Amniotic epithelial cell (primary cell): ENCODE measurements at regions not wholly inside any gene's neighbourhood (a gene's known extent, or its start where the extent isn't known, plus 50 kb on each side); places are given as distances from the start of the nearest gene placed in this dataset.
A peak's percentile ranks its signal among the peaks of the same experiment; 100 is the strongest.

Experiments
- DNase-seq: peaks from one replicate; pipeline ENCODE4 v3.0.0-alpha.2; 2010; ENCODE audit warnings: low read depth

- no peak for DNase-seq
Observed at GRCh38 chr10:2981361-2981801, 86.0 kb upstream of the PFKP start.

GRCh38 chr10:2980791-2981360 is 86.5 kb upstream of the PFKP start:
- peak; percentile 78 for DNase-seq

GRCh38 chr10:2980116-2980515 is 87.2 kb upstream of the PFKP start:
- DNase-seq: no peak

GRCh38 chr10:2979306-2979705 is 88.0 kb upstream of the PFKP start:
- peak; percentile 72 for DNase-seq

GRCh38 chr10:2978574-2979273 is 88.6 kb upstream of the PFKP start:
- no peak for DNase-seq

GRCh38 chr10:2978111-2978510 is 89.2 kb upstream of the PFKP start:
- peak; percentile 76 for DNase-seq

- DNase-seq: no peak
Observed at GRCh38 chr10:2974503-2975207, 92.7 kb upstream of the PFKP start.

- no peak for DNase-seq
Observed at GRCh38 chr10:2974083-2974482, 93.3 kb upstream of the PFKP start.

GRCh38 chr10:2972810-2973209 is 94.5 kb upstream of the PFKP start:
- DNase-seq: peak; percentile 7

- peak; percentile 76 for DNase-seq
Observed at GRCh38 chr10:2972216-2972615, 95.1 kb upstream of the PFKP start.

- DNase-seq: no peak
Observed at GRCh38 chr10:2970190-2970823, 97.0 kb upstream of the PFKP start.

- DNase-seq: peak; percentile 88
Observed at GRCh38 chr10:2968401-2969058, 98.8 kb upstream of the PFKP start.

- no peak for DNase-seq
Observed at GRCh38 chr10:2966134-2966533, 101.2 kb upstream of the PFKP start.

GRCh38 chr10:2964632-2965296 is 102.6 kb upstream of the PFKP start:
- no peak for DNase-seq

- DNase-seq: no peak
Observed at GRCh38 chr10:2963889-2964631, 103.3 kb upstream of the PFKP start.

GRCh38 chr10:2962194-2962593 is 105.2 kb upstream of the PFKP start:
- no peak for DNase-seq

GRCh38 chr10:2958659-2959058 is 108.7 kb upstream of the PFKP start:
- no peak for DNase-seq

GRCh38 chr10:2957785-2958184 is 109.6 kb upstream of the PFKP start:
- DNase-seq: no peak

GRCh38 chr10:2955064-2955463 is 112.3 kb upstream of the PFKP start:
- no peak for DNase-seq

- peak; percentile 34 for DNase-seq
Observed at GRCh38 chr10:2953495-2953894, 113.9 kb upstream of the PFKP start.

- DNase-seq: no peak
Observed at GRCh38 chr10:2951235-2951835, 116.0 kb upstream of the PFKP start.
